H1 (cell line): ENCODE measurements at regions not wholly inside any gene's neighbourhood (a gene's known extent, or its start where the extent isn't known, plus 50 kb on each side); places are given as distances from the start of the nearest gene placed in this dataset.
A peak's percentile ranks its signal among the peaks of the same experiment; 100 is the strongest.

Experiments used
- CHD7 ChIP-seq: fragments of 300-600 bp; sonication (generic); IDR thresholded peaks from 2 replicates; pipeline ENCODE4 v1.7.1; 2012; ENCODE audit warnings: low read length, moderate library complexity, mild to moderate bottlenecking, inconsistent platforms; ENCODE audit not compliant: insufficient replicate concordance
- GABPA ChIP-seq: IDR thresholded peaks from 2 replicates; pipeline ENCODE4 v1.6.1; 2011; ENCODE audit warnings: mild to moderate bottlenecking, low read length, moderate library complexity, borderline replicate concordance; ENCODE audit not compliant: insufficient read depth
- KDM1A ChIP-seq: fragments of 200-600, 300-600 bp; sonication (generic); IDR thresholded peaks from 2 replicates; pipeline ENCODE4 v1.7.1; 2016; ENCODE audit warnings: mild to moderate bottlenecking, low read length, borderline replicate concordance
- PHF8 ChIP-seq: fragments of 200-600 bp; sonication (generic); conservative IDR thresholded peaks from 2 replicates; pipeline ENCODE4 v1.7.1; 2012; ENCODE audit warnings: low read depth, mild to moderate bottlenecking, inconsistent platforms, low read length, moderate library complexity
- POLR2AphosphoS5 ChIP-seq: IDR thresholded peaks from 2 replicates; pipeline ENCODE4 v1.6.1; 2011; ENCODE audit warnings: low read depth, low read length

- peak; percentile 96 for TF ChIP-seq CHD7
- TF ChIP-seq KDM1A: no peak
- TF ChIP-seq PHF8: no peak
- no peak for TF ChIP-seq POLR2AphosphoS5
- no peak for TF ChIP-seq GABPA
These were observed 382.6 kb downstream of the SMOC2 start (continued) for GRCh38 chr6:168823397-168824212.
